Liver (tissue), 8 donors: ENCODE measurements at regions not wholly inside any gene's neighbourhood (a gene's known extent, or its start where the extent isn't known, plus 50 kb on each side); places are given as distances from the start of the nearest gene placed in this dataset.

Experiments
- DNase-seq: peaks from one replicate; pipeline ENCODE4 v3.0.0-alpha.2; 2017; ENCODE audit warnings: low spot score
- H3K27ac ChIP-seq, 2 donors: one replicate each; pipeline ENCODE4 v1.7.0; 2013; ENCODE audit warnings: inconsistent platforms in 2 of 2, low read length in 2 of 2, control low read depth in 1 of 2, low read depth in 1 of 2, mild to moderate bottlenecking in 1 of 2
- H3K27me3 ChIP-seq, 4 donors: one replicate each; pipeline versions ENCODE4 v1.6.1 to v1.7.0; 2013; ENCODE audit warnings: low read length in 3 of 4, inconsistent platforms in 1 of 4, mild to moderate bottlenecking in 1 of 4, moderate library complexity in 1 of 4; ENCODE audit not compliant: control insufficient read depth in 4 of 4, insufficient read depth in 4 of 4
- H3K36me3 ChIP-seq, 4 donors: one replicate each; pipeline versions ENCODE4 v1.6.1 to v1.7.0; 2013; ENCODE audit warnings: low read length in 3 of 4, mild to moderate bottlenecking in 3 of 4, low read depth in 1 of 4, moderate library complexity in 1 of 4; ENCODE audit not compliant: control insufficient read depth in 4 of 4, insufficient read depth in 3 of 4
- H3K4me1 ChIP-seq, 4 donors: one replicate each; pipeline versions ENCODE4 v1.6.1 to v1.7.0; 2013; ENCODE audit warnings: low read length in 3 of 4, mild to moderate bottlenecking in 3 of 4, moderate library complexity in 1 of 4; ENCODE audit not compliant: control insufficient read depth in 4 of 4, insufficient read depth in 4 of 4
- H3K4me3 ChIP-seq, 3 donors: one replicate each; pipeline versions ENCODE4 v1.6.1 to v1.7.0; 2013; ENCODE audit warnings: low read length in 3 of 3, control low read depth in 1 of 3, low read depth in 1 of 3, mild to moderate bottlenecking in 1 of 3
- H3K9ac ChIP-seq, 2 donors: one replicate each; pipeline ENCODE4 v1.7.0; 2013; ENCODE audit warnings: low read length in 2 of 2, mild to moderate bottlenecking in 2 of 2, moderate library complexity in 2 of 2, control low read depth in 1 of 2, low read depth in 1 of 2
- H3K9me3 ChIP-seq, 4 donors: one replicate each; pipeline versions ENCODE4 v1.6.1 to v1.7.0; 2013; ENCODE audit warnings: low read length in 3 of 4; ENCODE audit not compliant: control insufficient read depth in 4 of 4
- CTCF ChIP-seq: fragments of 150-350 bp; IDR thresholded peaks from 2 replicates; pipeline ENCODE4 v1.5.1; 2017; ENCODE audit warnings: improper control_type of control experiment, low read depth, low read length; ENCODE audit not compliant: missing input control
- EGR1 ChIP-seq, 2 donors: IDR thresholded peaks; 2 replicates each; pipeline ENCODE4 v1.6.1; 2016 to 2018; ENCODE audit warnings: antibody characterized with exemption in 2 of 2, low read depth in 2 of 2
- FOXA1 ChIP-seq: IDR thresholded peaks from 2 replicates; pipeline ENCODE4 v1.6.1; 2016; ENCODE audit warnings: antibody characterized with exemption
- FOXA2 ChIP-seq: IDR thresholded peaks from 2 replicates; pipeline ENCODE4 v1.6.1; 2016; ENCODE audit warnings: antibody characterized with exemption
- GABPA ChIP-seq, 2 donors: IDR thresholded peaks in 1 of 2; conservative IDR thresholded peaks in 1 of 2; 2 replicates each; pipeline ENCODE4 v1.6.1; 2016; ENCODE audit warnings: antibody characterized with exemption in 2 of 2, mild to moderate bottlenecking in 1 of 2, moderate library complexity in 1 of 2
- HNF4A ChIP-seq, 2 donors: conservative IDR thresholded peaks; 2 replicates each; pipeline ENCODE4 v1.6.1; 2016; ENCODE audit warnings: antibody characterized with exemption in 2 of 2, mild to moderate bottlenecking in 2 of 2
- HNF4G ChIP-seq: IDR thresholded peaks from 2 replicates; pipeline ENCODE4 v1.6.1; 2016; ENCODE audit warnings: antibody characterized with exemption
- JUND ChIP-seq, 2 donors: IDR thresholded peaks; 2 replicates each; pipeline ENCODE4 v1.6.1; 2016; ENCODE audit warnings: antibody characterized with exemption in 2 of 2
- MAX ChIP-seq: IDR thresholded peaks from 2 replicates; pipeline ENCODE4 v1.6.1; 2016; ENCODE audit warnings: antibody characterized with exemption
- NR2F2 ChIP-seq: IDR thresholded peaks from 2 replicates; pipeline ENCODE4 v1.6.1; 2016; ENCODE audit warnings: antibody characterized with exemption
- RAD21 ChIP-seq, 2 donors: IDR thresholded peaks; 2 replicates each; pipeline ENCODE4 v1.6.1; 2016; ENCODE audit warnings: antibody characterized with exemption in 2 of 2, mild to moderate bottlenecking in 2 of 2
- REST ChIP-seq: IDR thresholded peaks from 2 replicates; pipeline ENCODE4 v1.6.1; 2016; ENCODE audit warnings: antibody characterized with exemption, mild to moderate bottlenecking
- RXRA ChIP-seq, 2 donors: IDR thresholded peaks; 2 replicates each; pipeline ENCODE4 v1.6.1; 2017 to 2018; ENCODE audit warnings: antibody characterized with exemption in 2 of 2, mild to moderate bottlenecking in 1 of 2
- SP1 ChIP-seq: IDR thresholded peaks from 2 replicates; pipeline ENCODE4 v1.6.1; 2018; ENCODE audit warnings: antibody characterized with exemption, mild to moderate bottlenecking
- TAF1 ChIP-seq: conservative IDR thresholded peaks from 2 replicates; pipeline ENCODE4 v1.6.1; 2016; ENCODE audit warnings: antibody characterized with exemption, mild to moderate bottlenecking
- YY1 ChIP-seq: IDR thresholded peaks from 2 replicates; pipeline ENCODE4 v1.6.1; 2016; ENCODE audit warnings: antibody characterized with exemption, mild to moderate bottlenecking
- WGBS: extraction: QIAGEN DNeasy Blood & Tissue Kit; methylation state at CpG from one replicate; pipeline ENCODE4 v1.1.7; 2013; 5-methylcytosine and 5-hydroxymethylcytosine counted together
- TF ChIP-seq, protein P1 (sequence below): IDR thresholded peaks from 2 replicates; pipeline ENCODE4 v1.6.1; 2016; ENCODE audit warnings: antibody characterized with exemption
- TF ChIP-seq, protein P2 (sequence below): IDR thresholded peaks from 2 replicates; pipeline ENCODE4 v1.6.1; 2016; ENCODE audit warnings: antibody characterized with exemption
- donor health status: healthy.
- donor health status: healthy.
- donor health status: healthy.
- donor health status: healthy.
- donor health status: healthy.

DNA sequence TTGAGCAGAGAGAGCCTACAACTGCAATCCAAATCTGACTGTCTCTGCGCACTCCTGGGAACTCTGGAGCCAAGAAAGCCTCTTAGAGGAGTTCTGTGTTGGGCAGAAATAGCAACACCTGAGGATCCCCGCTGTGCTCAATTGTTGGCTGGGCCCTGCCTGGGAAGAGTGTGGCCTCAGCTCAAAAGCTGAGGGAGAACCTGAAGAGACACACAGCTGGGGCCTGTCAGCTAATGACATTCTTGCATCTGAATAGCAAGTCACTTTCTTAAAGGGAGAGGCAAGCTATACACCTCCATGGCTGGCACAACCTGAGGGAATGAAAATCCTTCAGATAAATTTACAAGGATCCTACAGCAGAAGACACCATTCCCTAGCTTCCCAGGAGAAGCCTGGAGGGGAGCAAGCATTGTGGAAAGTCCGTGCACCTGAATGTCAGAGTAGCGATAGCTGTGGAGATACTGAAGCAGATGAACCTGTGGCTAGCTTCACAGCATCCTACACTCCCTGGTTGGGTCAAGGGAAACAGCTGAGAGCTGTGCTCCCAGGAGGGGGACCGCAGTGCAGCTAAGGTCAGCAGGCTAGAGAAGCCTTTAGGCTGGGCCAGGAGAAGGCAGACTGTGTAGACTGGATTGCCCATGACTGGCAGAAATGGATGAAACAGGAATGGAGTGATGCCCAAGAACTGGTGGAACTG, 159.9 kb upstream of the PFN2 start:
- WGBS = 84% methylated on average over 5 of the region's 5 CpGs
- Histone ChIP-seq H3K4me3 (no peak overlapping the region), H3K36me3 (no peaks in the 10 kb centered on the region), H3K27me3 (peaks cover 0 to 5% (median 0%) of the 10 kb centered on the region in 4 donors), H3K9ac (no peak overlapping the region), H3K4me1 (no peaks in the 10 kb centered on the region), H3K27ac (no peak overlapping the region), H3K9me3 (no peaks in the 10 kb centered on the region)
- TF ChIP-seq EGR1 (IDR thresholded peaks at IDR 0.05; ENCODE audit: low read depth in 2 of 2) (no peak), FOXA2 (no peak), JUND (IDR thresholded peaks at IDR 0.05) (no peak), REST (no peak), TAF1 (no peak), YY1 (no peak), MAX (no peak), RAD21 (IDR thresholded peaks at IDR 0.05) (no peak), FOXA1 (no peak), HNF4A (conservative IDR thresholded peaks at IDR 0.05) (no peak), GABPA (IDR thresholded peaks at IDR 0.05 in 1 of 2, conservative IDR thresholded peaks at IDR 0.05 in 1 of 2) (no peak), SP1 (no peak), HNF4G (no peak), NR2F2 (no peak), RXRA (IDR thresholded peaks at IDR 0.05) (no peak), CTCF (no peak)
- TF ChIP-seq, protein P1, sequence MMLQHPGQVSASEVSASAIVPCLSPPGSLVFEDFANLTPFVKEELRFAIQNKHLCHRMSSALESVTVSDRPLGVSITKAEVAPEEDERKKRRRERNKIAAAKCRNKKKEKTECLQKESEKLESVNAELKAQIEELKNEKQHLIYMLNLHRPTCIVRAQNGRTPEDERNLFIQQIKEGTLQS = no peak
- TF ChIP-seq, protein P2, sequence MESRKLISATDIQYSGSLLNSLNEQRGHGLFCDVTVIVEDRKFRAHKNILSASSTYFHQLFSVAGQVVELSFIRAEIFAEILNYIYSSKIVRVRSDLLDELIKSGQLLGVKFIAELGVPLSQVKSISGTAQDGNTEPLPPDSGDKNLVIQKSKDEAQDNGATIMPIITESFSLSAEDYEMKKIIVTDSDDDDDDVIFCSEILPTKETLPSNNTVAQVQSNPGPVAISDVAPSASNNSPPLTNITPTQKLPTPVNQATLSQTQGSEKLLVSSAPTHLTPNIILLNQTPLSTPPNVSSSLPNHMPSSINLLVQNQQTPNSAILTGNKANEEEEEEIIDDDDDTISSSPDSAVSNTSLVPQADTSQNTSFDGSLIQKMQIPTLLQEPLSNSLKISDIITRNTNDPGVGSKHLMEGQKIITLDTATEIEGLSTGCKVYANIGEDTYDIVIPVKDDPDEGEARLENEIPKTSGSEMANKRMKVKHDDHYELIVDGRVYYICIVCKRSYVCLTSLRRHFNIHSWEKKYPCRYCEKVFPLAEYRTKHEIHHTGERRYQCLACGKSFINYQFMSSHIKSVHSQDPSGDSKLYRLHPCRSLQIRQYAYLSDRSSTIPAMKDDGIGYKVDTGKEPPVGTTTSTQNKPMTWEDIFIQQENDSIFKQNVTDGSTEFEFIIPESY = no peak
- no peak for DNase-seq
